ENCODE measurements at regions not wholly inside any gene's neighbourhood (a gene's known extent, or its start where the extent isn't known, plus 50 kb on each side); places are given as distances from the start of the nearest gene placed in this dataset.
"Not testable (repeated sequence)": the region's sequence is repeated elsewhere in the genome, so short reads cannot be mapped to it uniquely, and the experiment has no call there.

DNA sequence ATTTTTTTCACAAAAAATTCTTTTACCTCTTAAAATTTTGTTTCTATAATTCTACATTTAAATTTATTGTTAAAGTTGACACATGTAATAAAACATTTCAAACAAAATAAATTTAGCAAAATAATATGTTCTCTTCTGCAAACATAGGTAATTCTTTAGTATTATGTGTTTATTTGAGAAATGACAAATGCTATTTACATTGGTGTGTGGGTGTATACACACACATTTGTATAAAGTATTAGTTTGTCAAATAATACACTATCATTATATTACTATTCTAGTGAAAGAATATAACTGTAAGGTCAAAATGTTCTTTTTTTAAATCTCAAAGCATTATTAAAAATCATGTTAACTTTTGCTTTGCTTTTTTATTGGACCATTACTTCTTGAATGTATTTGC is 1370.6 kb downstream of the SI start:
- intact Hi-C loops (cut with micrococcal nuclease): no loop called here
- Mint-ChIP-seq H3K27ac (no peak overlapping the region), H3K4me1 (no peaks in the 10 kb centered on the region), H3K4me3 (no peak overlapping the region), H3K36me3 (no peaks in the 10 kb centered on the region), H3K27me3 (ENCODE audit: low read depth in 3 of 3) (no peaks in the 10 kb centered on the region), H3K9me3 (peaks cover 0 to 4% (median 0%) of the 10 kb centered on the region in 7 donors)
- Histone ChIP-seq H3K4me2 (replicated peaks; ENCODE audit: extremely low read depth, low read length, poor library complexity, severe bottlenecking) (no peak overlapping the region), H3K79me2 (ENCODE audit: insufficient read depth, low read length) (no peaks in the 10 kb centered on the region), H3K4me1 (ENCODE audit: control insufficient read depth in 1 of 2, insufficient read depth in 2 of 2, low read length in 2 of 2) (no peaks in the 10 kb centered on the region), H3K9ac (ENCODE audit: insufficient read depth, low read length, poor library complexity, severe bottlenecking) (no peak overlapping the region), H4K20me1 (ENCODE audit: insufficient read depth, low read length) (no peaks in the 10 kb centered on the region), H3K36me3 (replicated peaks in 1 of 2; ENCODE audit: control insufficient read depth in 1 of 2, insufficient read depth in 2 of 2, low read length in 2 of 2) (no peaks in the 10 kb centered on the region), H3K4me3 (replicated peaks in 1 of 3; ENCODE audit: low read depth in 2 of 3, low read length in 3 of 3) (no peak overlapping the region), H3K27ac (ENCODE audit: low read depth in 1 of 2, low read length in 2 of 2) (no peak overlapping the region), H3K9me3 (replicated peaks in 1 of 2; ENCODE audit: control insufficient read depth in 1 of 2, insufficient read depth in 1 of 2, low read length in 2 of 2) (peaks cover 0 to 3% of the 10 kb centered on the region in 2 donors), H2AFZ (ENCODE audit: insufficient read depth, low read depth, low read length, poor library complexity, severe bottlenecking) (no peak overlapping the region), H3K27me3 (ENCODE audit: control insufficient read depth in 2 of 2, insufficient read depth in 2 of 2, low read length in 2 of 2) (no peaks in the 10 kb centered on the region)
- DNase-seq: no peak
- TF ChIP-seq, protein P1, sequence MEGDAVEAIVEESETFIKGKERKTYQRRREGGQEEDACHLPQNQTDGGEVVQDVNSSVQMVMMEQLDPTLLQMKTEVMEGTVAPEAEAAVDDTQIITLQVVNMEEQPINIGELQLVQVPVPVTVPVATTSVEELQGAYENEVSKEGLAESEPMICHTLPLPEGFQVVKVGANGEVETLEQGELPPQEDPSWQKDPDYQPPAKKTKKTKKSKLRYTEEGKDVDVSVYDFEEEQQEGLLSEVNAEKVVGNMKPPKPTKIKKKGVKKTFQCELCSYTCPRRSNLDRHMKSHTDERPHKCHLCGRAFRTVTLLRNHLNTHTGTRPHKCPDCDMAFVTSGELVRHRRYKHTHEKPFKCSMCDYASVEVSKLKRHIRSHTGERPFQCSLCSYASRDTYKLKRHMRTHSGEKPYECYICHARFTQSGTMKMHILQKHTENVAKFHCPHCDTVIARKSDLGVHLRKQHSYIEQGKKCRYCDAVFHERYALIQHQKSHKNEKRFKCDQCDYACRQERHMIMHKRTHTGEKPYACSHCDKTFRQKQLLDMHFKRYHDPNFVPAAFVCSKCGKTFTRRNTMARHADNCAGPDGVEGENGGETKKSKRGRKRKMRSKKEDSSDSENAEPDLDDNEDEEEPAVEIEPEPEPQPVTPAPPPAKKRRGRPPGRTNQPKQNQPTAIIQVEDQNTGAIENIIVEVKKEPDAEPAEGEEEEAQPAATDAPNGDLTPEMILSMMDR (IDR thresholded peaks at IDR 0.05): no peak

DNA sequence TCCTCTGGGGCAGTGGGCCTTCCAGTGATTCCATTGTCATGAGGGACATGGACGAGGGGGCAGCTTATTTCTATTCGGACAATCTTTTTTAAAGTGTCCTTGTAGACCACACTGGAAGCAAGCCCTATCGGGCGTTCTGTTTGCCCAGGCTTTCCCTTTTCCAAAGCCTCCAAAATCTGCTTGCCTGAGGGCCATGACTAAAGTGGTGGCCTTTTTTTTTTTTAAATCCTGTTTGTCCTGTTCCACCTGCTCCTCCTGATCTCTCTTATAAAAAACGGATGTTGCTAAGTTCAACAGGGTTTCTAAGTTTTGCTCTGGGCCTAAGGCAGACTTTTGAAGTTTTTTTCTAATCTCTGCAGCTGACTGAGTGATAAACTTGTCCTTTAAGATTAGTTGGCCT is 1380.1 kb downstream of the SI start:
- H4K20me1 ChIP-seq (ENCODE audit: insufficient read depth, low read length); DNase-seq; H3K4me1 Mint-ChIP-seq; H3K27me3 Mint-ChIP-seq (ENCODE audit: low read depth in 3 of 3); H3K27me3 ChIP-seq (ENCODE audit: control insufficient read depth in 2 of 2, insufficient read depth in 2 of 2, low read length in 2 of 2); H3K27ac Mint-ChIP-seq; H3K4me1 ChIP-seq (ENCODE audit: control insufficient read depth in 1 of 2, insufficient read depth in 2 of 2, low read length in 2 of 2); H3K27ac ChIP-seq (ENCODE audit: low read depth in 1 of 2, low read length in 2 of 2); H3K79me2 ChIP-seq (ENCODE audit: insufficient read depth, low read length); H3K36me3 ChIP-seq (replicated peaks in 1 of 2; ENCODE audit: control insufficient read depth in 1 of 2, insufficient read depth in 2 of 2, low read length in 2 of 2); H3K9ac ChIP-seq (ENCODE audit: insufficient read depth, low read length, poor library complexity, severe bottlenecking); intact Hi-C loops (cut with micrococcal nuclease); H3K4me3 ChIP-seq (replicated peaks in 1 of 3; ENCODE audit: low read depth in 2 of 3, low read length in 3 of 3); H3K4me2 ChIP-seq (replicated peaks; ENCODE audit: extremely low read depth, low read length, poor library complexity, severe bottlenecking); H2AFZ ChIP-seq (ENCODE audit: insufficient read depth, low read depth, low read length, poor library complexity, severe bottlenecking); H3K4me3 Mint-ChIP-seq; H3K36me3 Mint-ChIP-seq: not testable (repeated sequence)
- peaks cover 2 to 35% (median 10%) of the 10 kb centered on the region in 7 donors for H3K9me3 Mint-ChIP-seq
- 60% methylated on average over 4 of the region's 5 CpGs for WGBS (ENCODE audit: insufficient coverage)
- H3K9me3 ChIP-seq (replicated peaks in 1 of 2; ENCODE audit: control insufficient read depth in 1 of 2, insufficient read depth in 1 of 2, low read length in 2 of 2): peaks cover 26 to 27% of the 10 kb centered on the region in 2 donors

All from CD14-positive monocyte (primary cell).